ENCODE measurements at regions not wholly inside any gene's neighbourhood (a gene's known extent, or its start where the extent isn't known, plus 50 kb on each side); places are given as distances from the start of the nearest gene placed in this dataset.

- Mint-ChIP-seq H3K4me3 (no peak overlapping the region), H3K4me1 (ENCODE audit: low read depth) (peaks cover 36% of the 10 kb centered on the region), H3K27me3 (ENCODE audit: insufficient read depth) (no peaks in the 10 kb centered on the region), H3K9me3 (peaks cover 5% of the 10 kb centered on the region), H3K36me3 (ENCODE audit: low read depth) (peaks cover 9% of the 10 kb centered on the region; the same call in 1 of the 2 replicates), H3K27ac (no peak overlapping the region)
- no peak for DNase-seq
- no peak for TF ChIP-seq CTCF (IDR thresholded peaks at IDR 0.05)
Measured at GRCh38 chr16:72657791-72658190, 390.1 kb downstream of the ZFHX3 start.

- H3K27me3 Mint-ChIP-seq (ENCODE audit: insufficient read depth) = no peaks in the 10 kb centered on the region
- H3K4me3 Mint-ChIP-seq = no peak overlapping the region
Measured at GRCh38 chr16:72657164-72657563, 390.8 kb downstream of the ZFHX3 start.

DNA sequence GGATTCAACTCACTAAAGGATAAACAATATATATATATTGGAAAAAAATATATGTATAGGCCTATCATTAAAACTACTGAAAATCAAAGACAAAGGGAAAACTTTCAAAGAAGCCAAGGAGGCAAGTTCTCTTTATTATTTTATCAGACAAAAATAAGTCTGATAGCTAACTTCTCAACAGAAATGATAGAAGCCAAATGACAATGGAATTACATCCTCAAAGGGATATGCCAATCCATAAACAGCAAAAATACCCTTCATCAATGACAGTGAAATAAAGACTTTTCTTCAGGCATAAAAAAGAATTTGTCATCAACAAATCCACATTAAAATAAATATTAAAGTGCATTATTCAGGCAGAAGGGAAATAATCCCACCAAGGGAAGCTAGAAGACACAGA, 393.4 kb downstream of the ZFHX3 start:
- H3K4me1 Mint-ChIP-seq (ENCODE audit: low read depth) = peaks cover 11% of the 10 kb centered on the region
- no peak overlapping the region for H3K4me3 Mint-ChIP-seq
- no peak overlapping the region for H3K27ac Mint-ChIP-seq
- TF ChIP-seq CTCF (IDR thresholded peaks at IDR 0.05) = no peak
- no peaks in the 10 kb centered on the region for H3K27me3 Mint-ChIP-seq (ENCODE audit: insufficient read depth)
- H3K9me3 Mint-ChIP-seq = peaks cover 5% of the 10 kb centered on the region
- no peak for DNase-seq
- peaks cover 9% of the 10 kb centered on the region; the same call in 1 of the 2 replicates for H3K36me3 Mint-ChIP-seq (ENCODE audit: low read depth)

More at GRCh38 chr16:72657164-72657563, 390.8 kb downstream of the ZFHX3 start:
- Mint-ChIP-seq H3K27ac (no peak overlapping the region), H3K4me1 (ENCODE audit: low read depth) (peaks cover 30% of the 10 kb centered on the region), H3K36me3 (ENCODE audit: low read depth) (peaks cover 9% of the 10 kb centered on the region; the same call in 1 of the 2 replicates), H3K9me3 (peaks cover 5% of the 10 kb centered on the region)
- TF ChIP-seq CTCF (IDR thresholded peaks at IDR 0.05) = no peak
- no peak for DNase-seq

- no peak for DNase-seq
- Mint-ChIP-seq H3K27me3 (ENCODE audit: insufficient read depth) (no peaks in the 10 kb centered on the region), H3K4me3 (no peak overlapping the region), H3K9me3 (peaks cover 5% of the 10 kb centered on the region), H3K27ac (no peak overlapping the region), H3K4me1 (ENCODE audit: low read depth) (peaks cover 15% of the 10 kb centered on the region; the same call in 1 of the 2 replicates), H3K36me3 (ENCODE audit: low read depth) (peaks cover 5% of the 10 kb centered on the region; the same call in 1 of the 2 replicates)
- TF ChIP-seq CTCF (IDR thresholded peaks at IDR 0.05) = no peak
Measured at GRCh38 chr16:72649254-72649944, 398.5 kb downstream of the ZFHX3 start.

- Mint-ChIP-seq H3K27me3 (ENCODE audit: insufficient read depth) (no peaks in the 10 kb centered on the region), H3K4me3 (no peak overlapping the region), H3K27ac (no peak overlapping the region), H3K4me1 (ENCODE audit: low read depth) (peaks cover 17% of the 10 kb centered on the region; the same call in 1 of the 2 replicates), H3K36me3 (ENCODE audit: low read depth) (peaks cover 4% of the 10 kb centered on the region; the same call in 1 of the 2 replicates), H3K9me3 (no peaks in the 10 kb centered on the region; the same call in 1 of the 2 replicates)
- no peak for TF ChIP-seq CTCF (IDR thresholded peaks at IDR 0.05)
- DNase-seq = no peak
Measured at GRCh38 chr16:72646615-72647014, 401.3 kb downstream of the ZFHX3 start.

Data from HFFc6 (cell line).